Epithelial cell of prostate (primary cell): ENCODE measurements at regions not wholly inside any gene's neighbourhood (a gene's known extent, or its start where the extent isn't known, plus 50 kb on each side); places are given as distances from the start of the nearest gene placed in this dataset.

Experiments
- DNase-seq: peaks from one replicate; pipeline ENCODE4 v3.0.0-alpha.2; 2011; ENCODE audit warnings: low read depth, low spot score
- H3K27ac ChIP-seq: fragments of 450-650 bp; 2 replicates; pipeline ENCODE4 v1.5.1; 2017; ENCODE audit warnings: mild to moderate bottlenecking

GRCh38 chr4:137468836-137469235, 63.5 kb downstream of the PCDH18 start:
- H3K27ac ChIP-seq, result no peak overlapping the region
- no peak for DNase-seq

- DNase-seq, result no peak
- no peak overlapping the region for H3K27ac ChIP-seq
Measured at GRCh38 chr4:137467537-137467936, 64.8 kb downstream of the PCDH18 start.

- no peak for DNase-seq
- H3K27ac ChIP-seq, result no peak overlapping the region
Measured at GRCh38 chr4:137463377-137464003, 68.8 kb downstream of the PCDH18 start.

GRCh38 chr4:137455647-137456321, 76.5 kb downstream of the PCDH18 start:
- no peak overlapping the region for H3K27ac ChIP-seq
- no peak for DNase-seq

GRCh38 chr4:137454767-137455166, 77.5 kb downstream of the PCDH18 start:
- no peak for DNase-seq
- H3K27ac ChIP-seq, result no peak overlapping the region

GRCh38 chr4:137452799-137453198, 79.5 kb downstream of the PCDH18 start:
- H3K27ac ChIP-seq, result no peak overlapping the region
- DNase-seq, result no peak

GRCh38 chr4:137451172-137451825, 81.0 kb downstream of the PCDH18 start:
- no peak for DNase-seq
- H3K27ac ChIP-seq, result no peak overlapping the region

- H3K27ac ChIP-seq, result no peak overlapping the region
- no peak for DNase-seq
Measured at GRCh38 chr4:137448402-137448801, 83.9 kb downstream of the PCDH18 start.

GRCh38 chr4:137446071-137446470, 86.2 kb downstream of the PCDH18 start:
- no peak overlapping the region for H3K27ac ChIP-seq

GRCh38 chr4:137443031-137443800, 89.1 kb downstream of the PCDH18 start:
- DNase-seq, result no peak
- H3K27ac ChIP-seq, result no peak overlapping the region

More at GRCh38 chr4:137446071-137446470, 86.2 kb downstream of the PCDH18 start:
- no peak for DNase-seq

- no peak for DNase-seq
- no peak overlapping the region for H3K27ac ChIP-seq
Measured at GRCh38 chr4:137432446-137433311, 99.6 kb downstream of the PCDH18 start.

- no peak overlapping the region for H3K27ac ChIP-seq
- no peak for DNase-seq
Measured at GRCh38 chr4:137430171-137430570, 102.1 kb downstream of the PCDH18 start.

GRCh38 chr4:137427411-137427810, 104.9 kb downstream of the PCDH18 start:
- DNase-seq, result no peak
- no peak overlapping the region for H3K27ac ChIP-seq

GRCh38 chr4:137425281-137425680, 107.0 kb downstream of the PCDH18 start:
- DNase-seq, result no peak
- no peak overlapping the region for H3K27ac ChIP-seq

- DNase-seq, result no peak
- H3K27ac ChIP-seq, result no peak overlapping the region
Measured at GRCh38 chr4:137422666-137423065, 109.6 kb downstream of the PCDH18 start.

- H3K27ac ChIP-seq, result no peak overlapping the region
- no peak for DNase-seq
Measured at GRCh38 chr4:137421796-137422195, 110.5 kb downstream of the PCDH18 start.

- DNase-seq, result no peak
- no peak overlapping the region for H3K27ac ChIP-seq
Measured at GRCh38 chr4:137420901-137421396, 111.3 kb downstream of the PCDH18 start.

- no peak for DNase-seq
- H3K27ac ChIP-seq, result no peak overlapping the region
Measured at GRCh38 chr4:137417676-137418075, 114.6 kb downstream of the PCDH18 start.

- no peak overlapping the region for H3K27ac ChIP-seq
- DNase-seq, result no peak
Measured at GRCh38 chr4:137414802-137415201, 117.5 kb downstream of the PCDH18 start.
